ENCODE measurements at regions not wholly inside any gene's neighbourhood (a gene's known extent, or its start where the extent isn't known, plus 50 kb on each side); places are given as distances from the start of the nearest gene placed in this dataset.

DNA sequence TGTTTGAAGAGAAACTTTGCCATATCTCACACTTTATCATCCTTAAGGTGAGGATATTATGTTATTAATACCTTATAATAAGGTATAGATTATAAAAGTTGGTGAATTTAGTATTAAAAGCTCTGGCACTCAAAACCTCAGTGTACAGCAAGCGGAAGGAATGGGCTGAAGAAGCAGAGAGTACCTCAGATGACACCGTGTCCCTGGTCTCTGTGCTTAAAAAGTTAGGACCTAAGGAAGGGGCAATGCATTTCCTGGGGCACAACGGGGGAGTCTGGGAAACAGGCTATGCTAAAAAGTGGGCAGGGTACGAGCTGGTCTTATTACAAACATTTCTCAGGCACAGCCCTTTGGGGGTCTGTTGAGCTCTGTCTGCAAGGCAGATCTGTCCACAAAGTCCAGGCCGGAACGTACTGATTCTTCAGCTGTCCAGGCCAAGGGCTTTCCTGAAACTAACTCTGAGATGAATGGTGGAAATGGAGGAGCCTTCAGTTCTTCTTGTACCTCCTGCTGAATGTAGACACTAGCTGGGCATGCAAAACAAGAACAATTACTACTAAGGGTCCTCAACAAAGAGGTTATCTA lies 202.7 kb downstream of the POM121L12 start:
- TF ChIP-seq POLR2A (IDR thresholded peaks at IDR 0.05), result no peak
- TF ChIP-seq, protein P1, sequence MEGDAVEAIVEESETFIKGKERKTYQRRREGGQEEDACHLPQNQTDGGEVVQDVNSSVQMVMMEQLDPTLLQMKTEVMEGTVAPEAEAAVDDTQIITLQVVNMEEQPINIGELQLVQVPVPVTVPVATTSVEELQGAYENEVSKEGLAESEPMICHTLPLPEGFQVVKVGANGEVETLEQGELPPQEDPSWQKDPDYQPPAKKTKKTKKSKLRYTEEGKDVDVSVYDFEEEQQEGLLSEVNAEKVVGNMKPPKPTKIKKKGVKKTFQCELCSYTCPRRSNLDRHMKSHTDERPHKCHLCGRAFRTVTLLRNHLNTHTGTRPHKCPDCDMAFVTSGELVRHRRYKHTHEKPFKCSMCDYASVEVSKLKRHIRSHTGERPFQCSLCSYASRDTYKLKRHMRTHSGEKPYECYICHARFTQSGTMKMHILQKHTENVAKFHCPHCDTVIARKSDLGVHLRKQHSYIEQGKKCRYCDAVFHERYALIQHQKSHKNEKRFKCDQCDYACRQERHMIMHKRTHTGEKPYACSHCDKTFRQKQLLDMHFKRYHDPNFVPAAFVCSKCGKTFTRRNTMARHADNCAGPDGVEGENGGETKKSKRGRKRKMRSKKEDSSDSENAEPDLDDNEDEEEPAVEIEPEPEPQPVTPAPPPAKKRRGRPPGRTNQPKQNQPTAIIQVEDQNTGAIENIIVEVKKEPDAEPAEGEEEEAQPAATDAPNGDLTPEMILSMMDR (IDR thresholded peaks at IDR 0.05), result no peak

Measured in gastroesophageal sphincter (tissue), 3 donors.